GM12891 (cell line): ENCODE measurements at regions not wholly inside any gene's neighbourhood (a gene's known extent, or its start where the extent isn't known, plus 50 kb on each side); places are given as distances from the start of the nearest gene placed in this dataset.
"Not testable (repeated sequence)": the region's sequence is repeated elsewhere in the genome, so short reads cannot be mapped to it uniquely, and the experiment has no call there.

Source experiments
- DNase-seq: peaks from one replicate; pipeline ENCODE4 v3.0.0; 2011; ENCODE audit warnings: low spot score; ENCODE audit not compliant: insufficient read length
- FAIRE-seq: peaks from 2 replicates; lab custom pipeline; 2011; peaks lifted over from hg19 to GRCh38; lab: Jason Lieb, UNC
- PAX5 ChIP-seq: IDR thresholded peaks from 2 replicates; pipeline ENCODE4 v1.6.1; 2011; ENCODE audit warnings: low read length, moderate library complexity, mild to moderate bottlenecking; ENCODE audit not compliant: insufficient read depth, severe bottlenecking
- POLR2A ChIP-seq: IDR thresholded peaks from 2 replicates; pipeline ENCODE4 v1.6.1; 2011; ENCODE audit warnings: low read depth, low read length, control low read depth
- POLR2AphosphoS5 ChIP-seq: IDR thresholded peaks from 2 replicates; pipeline ENCODE4 v1.6.1; 2011; ENCODE audit warnings: low read depth, low read length, control low read depth
- POU2F2 ChIP-seq: IDR thresholded peaks from 2 replicates; pipeline ENCODE4 v1.6.1; 2011; ENCODE audit warnings: low read depth, mild to moderate bottlenecking, control low read depth, low read length, moderate library complexity
- SPI1 ChIP-seq: IDR thresholded peaks from 2 replicates; pipeline ENCODE4 v1.6.1; 2011; ENCODE audit warnings: low read depth, low read length, control low read depth
- TAF1 ChIP-seq: IDR thresholded peaks from 2 replicates; pipeline ENCODE4 v1.6.1; 2011; ENCODE audit warnings: low read depth, low read length, control low read depth

GRCh38 chr22:25447686-25448434 is 116.6 kb upstream of the GRK3 start:
- TF ChIP-seq POLR2A (peak; percentile 63), TAF1 (peak; percentile 49; the same call in 1 of the 2 replicates), POLR2AphosphoS5 (peak; percentile 41; the same call in 1 of the 2 replicates), POU2F2 (no peak)
- FAIRE-seq, result peak; percentile 99
- DNase-seq, result peak; percentile 83

GRCh38 chr22:25448435-25449051 is 115.9 kb upstream of the GRK3 start:
- DNase-seq, result no peak
- TF ChIP-seq PAX5 (no peak), SPI1 (no peak), POLR2AphosphoS5 (no peak), TAF1 (no peak), POLR2A (no peak), POU2F2 (no peak)
- no peak for FAIRE-seq

- TF ChIP-seq POLR2AphosphoS5 (no peak), TAF1 (no peak), PAX5 (no peak), SPI1 (no peak), POU2F2 (no peak), POLR2A (no peak)
- DNase-seq (no peak), FAIRE-seq (no peak)
Measured at GRCh38 chr22:25449781-25450317, 114.6 kb upstream of the GRK3 start.

- no peak for TF ChIP-seq POLR2AphosphoS5
- no peak for FAIRE-seq
Measured at GRCh38 chr22:25451480-25452114, 112.9 kb upstream of the GRK3 start.

GRCh38 chr22:25452116-25452700 is 112.3 kb upstream of the GRK3 start:
- no peak for TF ChIP-seq POLR2A
- no peak for TF ChIP-seq POU2F2
- no peak for TF ChIP-seq SPI1
- no peak for TF ChIP-seq PAX5
- no peak for TF ChIP-seq TAF1
- TF ChIP-seq POLR2AphosphoS5, result no peak
- FAIRE-seq (no peak), DNase-seq (no peak)

More at GRCh38 chr22:25451480-25452114, 112.9 kb upstream of the GRK3 start:
- no peak for DNase-seq

- no peak for DNase-seq
- no peak for TF ChIP-seq POU2F2
- FAIRE-seq, result no peak
Measured at GRCh38 chr22:25453058-25453457, 111.4 kb upstream of the GRK3 start.

- FAIRE-seq (no peak), DNase-seq (no peak)
- TF ChIP-seq POU2F2 (no peak), PAX5 (no peak), POLR2A (no peak), POLR2AphosphoS5 (no peak), TAF1 (no peak), SPI1 (no peak)
Measured at GRCh38 chr22:25453557-25453956, 110.9 kb upstream of the GRK3 start.

GRCh38 chr22:25456300-25457043 is 108.0 kb upstream of the GRK3 start:
- not testable (repeated sequence) for FAIRE-seq, DNase-seq

GRCh38 chr22:25458631-25459030 is 105.8 kb upstream of the GRK3 start:
- FAIRE-seq, DNase-seq: not testable (repeated sequence)

- not testable (repeated sequence) for FAIRE-seq
Measured at GRCh38 chr22:25460682-25461081, 103.8 kb upstream of the GRK3 start.

More at GRCh38 chr22:25460682-25461081, 103.8 kb upstream of the GRK3 start:
- not testable (repeated sequence) for DNase-seq
